Astrocyte (in vitro differentiated cells and primary cell): ENCODE measurements at regions not wholly inside any gene's neighbourhood (a gene's known extent, or its start where the extent isn't known, plus 50 kb on each side); places are given as distances from the start of the nearest gene placed in this dataset.
A peak's percentile ranks its signal among the peaks of the same experiment; 100 is the strongest.

Source experiments
- DNase-seq: peaks from one replicate; pipeline ENCODE4 v3.0.0-alpha.2; 2010; ENCODE audit warnings: low read depth
- FAIRE-seq: peaks from 2 replicates; lab custom pipeline; 2011; peaks lifted over from hg19 to GRCh38; lab: Jason Lieb, UNC
- H2AFZ ChIP-seq: 2 replicates; pipeline ENCODE4 v1.6.0; 2012; ENCODE audit warnings: low read depth, low read length, inconsistent platforms
- H3K27ac ChIP-seq: 2 replicates; pipeline ENCODE4 v1.5.1; 2011; ENCODE audit warnings: low read depth, low read length, inconsistent platforms
- H3K27me3 ChIP-seq: 2 replicates; pipeline ENCODE4 v1.6.0; 2011; ENCODE audit warnings: low read length, inconsistent platforms; ENCODE audit not compliant: insufficient read depth
- H3K36me3 ChIP-seq: 2 replicates; pipeline ENCODE4 v1.5.1; 2011; ENCODE audit warnings: low read length, inconsistent platforms; ENCODE audit not compliant: insufficient read depth
- H3K4me1 ChIP-seq: 2 replicates; pipeline ENCODE4 v1.5.1; 2011; ENCODE audit warnings: low read length, inconsistent platforms; ENCODE audit not compliant: insufficient read depth
- H3K4me2 ChIP-seq: 2 replicates; pipeline ENCODE4 v1.6.0; 2012; ENCODE audit warnings: low read length, inconsistent platforms
- H3K4me3 ChIP-seq: 2 replicates; pipeline ENCODE4 v1.5.1; 2011; ENCODE audit warnings: low read depth, mild to moderate bottlenecking, low read length, inconsistent platforms; ENCODE audit not compliant: insufficient read depth
- H3K79me2 ChIP-seq: 2 replicates; pipeline ENCODE4 v1.6.0; 2012; ENCODE audit warnings: mild to moderate bottlenecking, low read length, inconsistent platforms; ENCODE audit not compliant: insufficient read depth
- H3K9ac ChIP-seq: 2 replicates; pipeline ENCODE4 v1.6.0; 2012; ENCODE audit warnings: mild to moderate bottlenecking, low read length, inconsistent platforms
- H3K9me3 ChIP-seq: 2 replicates; pipeline ENCODE4 v1.5.1; 2012; ENCODE audit warnings: low read depth, mild to moderate bottlenecking, low read length, inconsistent platforms; ENCODE audit not compliant: insufficient read depth
- H4K20me1 ChIP-seq: 2 replicates; pipeline ENCODE4 v1.6.0; 2012; ENCODE audit warnings: low read length, inconsistent platforms; ENCODE audit not compliant: insufficient read depth
- H3K27ac Mint-ChIP-seq: one replicate; pipeline ENCODE4 v1.8.0; 2021; ENCODE audit warnings: mild to moderate bottlenecking, mixed read lengths; ENCODE audit not compliant: unreplicated experiment
- H3K27me3 Mint-ChIP-seq: one replicate; pipeline ENCODE4 v1.8.0; 2021; ENCODE audit warnings: low read depth, mixed read lengths; ENCODE audit not compliant: unreplicated experiment
- H3K36me3 Mint-ChIP-seq: one replicate; pipeline ENCODE4 v1.8.0; 2021; ENCODE audit warnings: low read depth, mixed read lengths; ENCODE audit not compliant: unreplicated experiment
- H3K4me1 Mint-ChIP-seq: one replicate; pipeline ENCODE4 v1.8.0; 2021; ENCODE audit warnings: low read depth, mixed read lengths; ENCODE audit not compliant: unreplicated experiment
- H3K4me3 Mint-ChIP-seq: one replicate; pipeline ENCODE4 v1.8.0; 2021; ENCODE audit warnings: mild to moderate bottlenecking, moderate library complexity, mixed read lengths; ENCODE audit not compliant: unreplicated experiment
- H3K9me3 Mint-ChIP-seq: one replicate; pipeline ENCODE4 v1.8.0; 2021; ENCODE audit warnings: mild to moderate bottlenecking, mixed read lengths; ENCODE audit not compliant: unreplicated experiment
- EZH2 ChIP-seq: IDR thresholded peaks from 2 replicates; pipeline ENCODE4 v1.6.1; 2012; ENCODE audit warnings: mild to moderate bottlenecking, low read length, inconsistent platforms; ENCODE audit not compliant: insufficient read depth
- TF ChIP-seq, protein P1 (sequence below): IDR thresholded peaks from 2 replicates; pipeline ENCODE4 v1.5.1; 2011; ENCODE audit warnings: low read depth, mild to moderate bottlenecking, inconsistent platforms, low read length, moderate library complexity; ENCODE audit not compliant: insufficient read depth

DNA sequence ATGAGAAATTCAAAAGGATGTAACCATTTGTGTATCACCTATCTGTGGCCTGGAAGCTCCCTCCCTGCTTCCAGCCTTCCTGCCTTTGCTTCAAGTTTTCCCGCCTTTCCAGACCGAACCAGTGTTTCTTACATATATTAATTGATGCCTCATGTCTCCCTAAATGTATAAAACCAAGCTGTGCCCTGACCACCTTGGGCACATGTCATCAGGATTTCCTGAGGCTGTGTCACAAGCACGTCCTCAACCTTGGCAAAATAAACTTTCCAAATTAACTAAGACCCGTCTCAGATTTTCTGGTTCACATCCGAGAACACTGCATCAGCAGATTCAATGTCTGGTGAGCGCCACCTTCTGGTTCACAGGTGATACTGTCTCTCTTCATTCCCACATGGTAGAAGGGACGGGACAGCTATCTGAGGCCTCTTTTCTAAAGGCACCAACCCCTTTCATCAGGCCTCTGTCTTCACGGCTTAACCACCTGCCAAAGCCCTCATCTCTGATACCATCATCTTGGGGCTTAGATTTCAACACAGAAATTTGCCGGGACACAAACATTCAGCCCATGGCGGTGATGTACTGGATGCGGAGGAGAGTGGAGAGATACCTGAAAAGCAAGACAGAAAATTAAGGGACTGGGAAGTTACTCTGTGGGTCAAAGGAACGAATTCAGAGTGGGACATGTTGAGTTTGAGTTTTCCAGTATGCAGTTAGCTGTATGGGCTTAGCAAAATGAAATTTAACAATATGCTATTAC is 58.7 kb upstream of the PABPC3 start:
- Histone ChIP-seq H3K79me2 (no peaks in the 10 kb centered on the region), H4K20me1 (no peaks in the 10 kb centered on the region), H3K27me3 (peaks cover 6% of the 10 kb centered on the region), H3K9me3 (no peaks in the 10 kb centered on the region), H3K9ac (no peak overlapping the region), H3K36me3 (no peaks in the 10 kb centered on the region), H3K4me1 (no peaks in the 10 kb centered on the region), H3K4me2 (no peak overlapping the region), H3K27ac (no peak overlapping the region), H3K4me3 (no peak overlapping the region), H2AFZ (no peak overlapping the region)
- no peak overlapping the region for H3K27ac Mint-ChIP-seq
- H3K36me3 Mint-ChIP-seq, result no peaks in the 10 kb centered on the region
- H3K4me1 Mint-ChIP-seq, result no peaks in the 10 kb centered on the region
- peaks cover 22% of the 10 kb centered on the region for H3K27me3 Mint-ChIP-seq
- no peak overlapping the region for H3K4me3 Mint-ChIP-seq
- DNase-seq, result peak; percentile 24
- TF ChIP-seq, protein P1, sequence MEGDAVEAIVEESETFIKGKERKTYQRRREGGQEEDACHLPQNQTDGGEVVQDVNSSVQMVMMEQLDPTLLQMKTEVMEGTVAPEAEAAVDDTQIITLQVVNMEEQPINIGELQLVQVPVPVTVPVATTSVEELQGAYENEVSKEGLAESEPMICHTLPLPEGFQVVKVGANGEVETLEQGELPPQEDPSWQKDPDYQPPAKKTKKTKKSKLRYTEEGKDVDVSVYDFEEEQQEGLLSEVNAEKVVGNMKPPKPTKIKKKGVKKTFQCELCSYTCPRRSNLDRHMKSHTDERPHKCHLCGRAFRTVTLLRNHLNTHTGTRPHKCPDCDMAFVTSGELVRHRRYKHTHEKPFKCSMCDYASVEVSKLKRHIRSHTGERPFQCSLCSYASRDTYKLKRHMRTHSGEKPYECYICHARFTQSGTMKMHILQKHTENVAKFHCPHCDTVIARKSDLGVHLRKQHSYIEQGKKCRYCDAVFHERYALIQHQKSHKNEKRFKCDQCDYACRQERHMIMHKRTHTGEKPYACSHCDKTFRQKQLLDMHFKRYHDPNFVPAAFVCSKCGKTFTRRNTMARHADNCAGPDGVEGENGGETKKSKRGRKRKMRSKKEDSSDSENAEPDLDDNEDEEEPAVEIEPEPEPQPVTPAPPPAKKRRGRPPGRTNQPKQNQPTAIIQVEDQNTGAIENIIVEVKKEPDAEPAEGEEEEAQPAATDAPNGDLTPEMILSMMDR, result peak; percentile 69
- TF ChIP-seq EZH2, result no peak
- peak; percentile 34 for FAIRE-seq
- H3K9me3 Mint-ChIP-seq, result no peaks in the 10 kb centered on the region

- Histone ChIP-seq H3K27ac (no peak overlapping the region), H2AFZ (no peak overlapping the region), H3K79me2 (no peaks in the 10 kb centered on the region), H3K9ac (no peak overlapping the region), H3K4me1 (peaks cover 6% of the 10 kb centered on the region), H3K27me3 (peaks cover 19% of the 10 kb centered on the region), H3K4me3 (no peak overlapping the region), H3K4me2 (no peak overlapping the region), H3K36me3 (no peaks in the 10 kb centered on the region), H3K9me3 (no peaks in the 10 kb centered on the region), H4K20me1 (no peaks in the 10 kb centered on the region)
- H3K4me3 Mint-ChIP-seq, result no peak overlapping the region
- no peak for FAIRE-seq
- H3K27ac Mint-ChIP-seq, result no peak overlapping the region
- no peaks in the 10 kb centered on the region for H3K36me3 Mint-ChIP-seq
- DNase-seq, result no peak
- no peaks in the 10 kb centered on the region for H3K4me1 Mint-ChIP-seq
- no peaks in the 10 kb centered on the region for H3K9me3 Mint-ChIP-seq
- H3K27me3 Mint-ChIP-seq, result peaks cover 38% of the 10 kb centered on the region
- TF ChIP-seq, protein P1, result no peak
- TF ChIP-seq EZH2, result no peak
Measured at GRCh38 chr13:25042151-25042865, 53.6 kb upstream of the PABPC3 start.
